Mesenchymal stem cell (in vitro differentiated cells and primary cell): ENCODE measurements at regions not wholly inside any gene's neighbourhood (a gene's known extent, or its start where the extent isn't known, plus 50 kb on each side); places are given as distances from the start of the nearest gene placed in this dataset.

Experiments used
- DNase-seq: peaks from one replicate; pipeline ENCODE4 v3.0.0-alpha.2; 2013
- H2AFZ ChIP-seq: one replicate; pipeline ENCODE4 v1.6.1; 2013; ENCODE audit warnings: low read depth, mild to moderate bottlenecking, control low read depth, inconsistent platforms, low read length, moderate library complexity
- H2AK5ac ChIP-seq: 2 replicates; pipeline ENCODE4 v1.6.1; 2013; ENCODE audit warnings: low read length, moderate library complexity, mild to moderate bottlenecking, inconsistent platforms; ENCODE audit not compliant: severe bottlenecking
- H2BK120ac ChIP-seq: one replicate; pipeline ENCODE4 v1.6.1; 2013; ENCODE audit warnings: low read depth, mild to moderate bottlenecking, inconsistent platforms, low read length, moderate library complexity
- H2BK12ac ChIP-seq, 2 experiments: one replicate each; pipeline ENCODE4 v1.6.1; 2013; ENCODE audit warnings: inconsistent platforms in 2 of 2, low read length in 2 of 2, mild to moderate bottlenecking in 2 of 2, moderate library complexity in 2 of 2, control low read depth in 1 of 2
- H2BK15ac ChIP-seq: one replicate; pipeline ENCODE4 v1.6.1; 2013; ENCODE audit warnings: mild to moderate bottlenecking, low read depth, inconsistent platforms; ENCODE audit not compliant: poor library complexity, severe bottlenecking
- H2BK5ac ChIP-seq: 2 replicates; pipeline ENCODE4 v1.6.1; 2013; ENCODE audit warnings: low read depth, mild to moderate bottlenecking, low read length, control low read depth, inconsistent platforms; ENCODE audit not compliant: poor library complexity, severe bottlenecking
- H3K14ac ChIP-seq, 2 experiments: one replicate each; pipeline ENCODE4 v1.6.1; 2013; ENCODE audit warnings: inconsistent platforms in 2 of 2, low read length in 2 of 2, control low read depth in 1 of 2, mild to moderate bottlenecking in 1 of 2, moderate library complexity in 1 of 2
- H3K18ac ChIP-seq, 2 experiments: one replicate each; pipeline ENCODE4 v1.6.1; 2013; ENCODE audit warnings: inconsistent platforms in 2 of 2, low read length in 2 of 2, control low read depth in 1 of 2, low read depth in 1 of 2, mild to moderate bottlenecking in 1 of 2
- H3K23ac ChIP-seq, 2 experiments: one replicate each; pipeline ENCODE4 v1.6.1; 2013; ENCODE audit warnings: inconsistent platforms in 2 of 2, low read length in 2 of 2, mild to moderate bottlenecking in 2 of 2, moderate library complexity in 2 of 2, control low read depth in 1 of 2
- H3K27ac ChIP-seq: 2 replicates; pipeline ENCODE4 v1.5.1; 2013; ENCODE audit warnings: mild to moderate bottlenecking, moderate library complexity, low read length, control low read depth, inconsistent platforms; ENCODE audit not compliant: poor library complexity, severe bottlenecking
- H3K27me3 ChIP-seq, 2 experiments: 2 replicates each; pipeline versions ENCODE4 v1.6.1 to v1.7.0; 2013; ENCODE audit warnings: low read length in 2 of 2, mild to moderate bottlenecking in 2 of 2, moderate library complexity in 2 of 2, control low read depth in 1 of 2, inconsistent platforms in 1 of 2; ENCODE audit not compliant: control insufficient read depth in 1 of 2, insufficient read depth in 1 of 2
- H3K36me3 ChIP-seq, 2 experiments: 2 replicates each; pipeline versions ENCODE4 v1.6.1 to v1.7.0; 2013; ENCODE audit warnings: low read length in 2 of 2, control low read depth in 1 of 2, inconsistent platforms in 1 of 2, low read depth in 1 of 2, mild to moderate bottlenecking in 1 of 2; ENCODE audit not compliant: insufficient read depth in 2 of 2, control insufficient read depth in 1 of 2
- H3K4ac ChIP-seq, 2 experiments: one replicate each; pipeline ENCODE4 v1.6.1; 2013; ENCODE audit warnings: inconsistent platforms in 2 of 2, low read length in 2 of 2, mild to moderate bottlenecking in 2 of 2, moderate library complexity in 2 of 2, control low read depth in 1 of 2, low read depth in 1 of 2
- H3K4me1 ChIP-seq: 2 replicates; pipeline ENCODE4 v1.6.1; 2013; ENCODE audit warnings: low read depth, low read length, control low read depth; ENCODE audit not compliant: control insufficient read depth, insufficient read depth
- H3K4me2 ChIP-seq: 2 replicates; pipeline ENCODE4 v1.6.1; 2013; ENCODE audit warnings: low read length, mild to moderate bottlenecking, inconsistent platforms; ENCODE audit not compliant: poor library complexity, severe bottlenecking
- H3K4me3 ChIP-seq, 2 experiments: 2 replicates each; pipeline versions ENCODE4 v1.5.1 to v1.7.0; 2013; ENCODE audit warnings: low read length in 2 of 2, mild to moderate bottlenecking in 2 of 2, control low read depth in 1 of 2, low read depth in 1 of 2; ENCODE audit not compliant: insufficient read depth in 1 of 2
- H3K79me1 ChIP-seq: replicated peaks from 2 replicates; pipeline ENCODE4 v1.6.1; 2013; ENCODE audit warnings: mild to moderate bottlenecking, control low read depth, low read length, inconsistent platforms; ENCODE audit not compliant: poor library complexity, severe bottlenecking
- H3K9ac ChIP-seq: 2 replicates; pipeline ENCODE4 v1.7.0; 2013; ENCODE audit warnings: mild to moderate bottlenecking, low read length, moderate library complexity
- H3K9me3 ChIP-seq: 2 replicates; pipeline ENCODE4 v1.7.0; 2013; ENCODE audit warnings: mild to moderate bottlenecking, low read length; ENCODE audit not compliant: control insufficient read depth
- H4K8ac ChIP-seq: one replicate; pipeline ENCODE4 v1.6.1; 2013; ENCODE audit warnings: inconsistent platforms, mild to moderate bottlenecking, low read length, moderate library complexity
- H4K91ac ChIP-seq: one replicate; pipeline ENCODE4 v1.6.1; 2013; ENCODE audit warnings: mild to moderate bottlenecking, low read length, inconsistent platforms
- WGBS: methylation state at CpG from one replicate; pipeline ENCODE4 v1.1.7; 2013; ENCODE audit warnings: mixed read lengths; 5-methylcytosine and 5-hydroxymethylcytosine counted together

- H3K27me3 ChIP-seq = no peaks in the 10 kb centered on the region
- no peaks in the 10 kb centered on the region for H3K79me1 ChIP-seq
- DNase-seq = no peak
- no peak overlapping the region for H4K8ac ChIP-seq
- H3K36me3 ChIP-seq = no peaks in the 10 kb centered on the region
- no peaks in the 10 kb centered on the region for H3K4me1 ChIP-seq
- no peak overlapping the region for H3K14ac ChIP-seq
- no peak overlapping the region for H3K18ac ChIP-seq
- no peak overlapping the region for H3K23ac ChIP-seq
- H2BK5ac ChIP-seq = no peak overlapping the region
- no peak overlapping the region for H3K4me3 ChIP-seq
- no peak overlapping the region for H3K4ac ChIP-seq
- H3K9me3 ChIP-seq = peaks cover 11% of the 10 kb centered on the region
- H3K9ac ChIP-seq = no peak overlapping the region
- no peak overlapping the region for H3K4me2 ChIP-seq
- no peak overlapping the region for H2AFZ ChIP-seq
- WGBS = 47% methylated on average over 7 of the region's 10 CpGs
- H2AK5ac ChIP-seq = no peak overlapping the region
- H2BK120ac ChIP-seq = no peak overlapping the region
- no peak overlapping the region for H3K27ac ChIP-seq
- no peak overlapping the region for H4K91ac ChIP-seq
- no peak overlapping the region for H2BK12ac ChIP-seq
- no peak overlapping the region for H2BK15ac ChIP-seq
Observed at GRCh38 chr7:153386556-153386955, 627.0 kb downstream of the ACTR3B start.

GRCh38 chr7:153388611-153389010 lies 629.1 kb downstream of the ACTR3B start:
- H4K91ac ChIP-seq = no peak overlapping the region
- no peak overlapping the region for H3K9ac ChIP-seq
- H3K27me3 ChIP-seq = no peaks in the 10 kb centered on the region
- H3K14ac ChIP-seq = no peak overlapping the region
- H2BK5ac ChIP-seq = no peak overlapping the region
- H3K27ac ChIP-seq = no peak overlapping the region
- no peak overlapping the region for H2BK15ac ChIP-seq
- H3K23ac ChIP-seq = no peak overlapping the region
- no peak overlapping the region for H3K4ac ChIP-seq
- no peaks in the 10 kb centered on the region for H3K36me3 ChIP-seq
- no peak overlapping the region for H2BK120ac ChIP-seq
- H3K4me2 ChIP-seq = no peak overlapping the region
- H2AFZ ChIP-seq = no peak overlapping the region
- no peak for DNase-seq
- no peaks in the 10 kb centered on the region for H3K79me1 ChIP-seq
- no peak overlapping the region for H3K4me3 ChIP-seq
- no peak overlapping the region for H2AK5ac ChIP-seq
- H3K9me3 ChIP-seq = peaks cover 18% of the 10 kb centered on the region
- no peak overlapping the region for H2BK12ac ChIP-seq
- no peak overlapping the region for H4K8ac ChIP-seq
- H3K4me1 ChIP-seq = no peaks in the 10 kb centered on the region
- H3K18ac ChIP-seq = no peak overlapping the region

GRCh38 chr7:153389261-153389660 lies 629.7 kb downstream of the ACTR3B start:
- Histone ChIP-seq H3K4me3 (no peak overlapping the region), H4K8ac (no peak overlapping the region), H2BK120ac (no peak overlapping the region)

DNA sequence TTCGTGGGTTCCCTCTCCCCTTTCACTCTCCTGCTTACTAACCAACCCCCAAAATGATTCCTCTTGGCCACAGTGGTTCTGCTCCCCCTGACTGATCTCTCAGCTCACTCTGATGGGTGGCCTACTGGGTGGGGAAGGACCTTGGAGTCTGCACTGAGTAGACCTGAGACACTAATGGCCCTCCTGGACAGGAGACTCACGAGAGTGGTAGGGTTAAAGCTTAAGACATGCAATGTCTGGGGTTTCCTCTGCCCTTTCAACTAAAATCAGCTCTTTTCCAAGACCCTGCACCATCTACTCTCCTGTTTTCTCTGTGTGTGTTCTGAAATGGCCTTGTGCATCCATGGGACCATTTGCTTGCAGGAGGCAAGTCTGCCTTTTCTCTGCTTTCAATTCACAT lies 631.4 kb downstream of the ACTR3B start:
- WGBS = 0% methylated on average over 1 of the region's 2 CpGs
- H3K27ac ChIP-seq = no peak overlapping the region
- no peaks in the 10 kb centered on the region for H3K4me1 ChIP-seq
- no peak overlapping the region for H4K91ac ChIP-seq
- no peak overlapping the region for H2BK12ac ChIP-seq
- no peak overlapping the region for H4K8ac ChIP-seq
- no peaks in the 10 kb centered on the region for H3K79me1 ChIP-seq
- H2AK5ac ChIP-seq = no peak overlapping the region
- DNase-seq = no peak
- no peak overlapping the region for H3K18ac ChIP-seq
- no peak overlapping the region for H2BK120ac ChIP-seq
- no peak overlapping the region for H3K14ac ChIP-seq
- H2AFZ ChIP-seq = no peak overlapping the region
- H2BK15ac ChIP-seq = no peak overlapping the region
- no peaks in the 10 kb centered on the region for H3K36me3 ChIP-seq
- no peaks in the 10 kb centered on the region for H3K27me3 ChIP-seq
- H3K4me2 ChIP-seq = no peak overlapping the region
- no peak overlapping the region for H3K4ac ChIP-seq
- H3K4me3 ChIP-seq = no peak overlapping the region
- H2BK5ac ChIP-seq = no peak overlapping the region
- peaks cover 23% of the 10 kb centered on the region for H3K9me3 ChIP-seq
- H3K23ac ChIP-seq = no peak overlapping the region
- H3K9ac ChIP-seq = no peak overlapping the region

More at GRCh38 chr7:153389261-153389660, 629.7 kb downstream of the ACTR3B start:
- H3K4me2 ChIP-seq = no peak overlapping the region
- no peaks in the 10 kb centered on the region for H3K27me3 ChIP-seq
- no peak overlapping the region for H2AFZ ChIP-seq
- H3K36me3 ChIP-seq = no peaks in the 10 kb centered on the region
- no peaks in the 10 kb centered on the region for H3K4me1 ChIP-seq
- peaks cover 22% of the 10 kb centered on the region for H3K9me3 ChIP-seq
- H2BK12ac ChIP-seq = no peak overlapping the region
- H3K23ac ChIP-seq = no peak overlapping the region
- no peak overlapping the region for H3K9ac ChIP-seq
- H3K27ac ChIP-seq = no peak overlapping the region
- no peak overlapping the region for H3K18ac ChIP-seq
- no peak overlapping the region for H3K14ac ChIP-seq
- no peak for DNase-seq
- H3K79me1 ChIP-seq = no peaks in the 10 kb centered on the region
- H2BK15ac ChIP-seq = no peak overlapping the region
- no peak overlapping the region for H2AK5ac ChIP-seq
- H4K91ac ChIP-seq = no peak overlapping the region
- no peak overlapping the region for H3K4ac ChIP-seq
- WGBS = 65% methylated on average over 3 of the region's 3 CpGs
- no peak overlapping the region for H2BK5ac ChIP-seq
